ENCODE measurements at regions not wholly inside any gene's neighbourhood (a gene's known extent, or its start where the extent isn't known, plus 50 kb on each side); places are given as distances from the start of the nearest gene placed in this dataset.
"Not testable (repeated sequence)": the region's sequence is repeated elsewhere in the genome, so short reads cannot be mapped to it uniquely, and the experiment has no call there.

DNA sequence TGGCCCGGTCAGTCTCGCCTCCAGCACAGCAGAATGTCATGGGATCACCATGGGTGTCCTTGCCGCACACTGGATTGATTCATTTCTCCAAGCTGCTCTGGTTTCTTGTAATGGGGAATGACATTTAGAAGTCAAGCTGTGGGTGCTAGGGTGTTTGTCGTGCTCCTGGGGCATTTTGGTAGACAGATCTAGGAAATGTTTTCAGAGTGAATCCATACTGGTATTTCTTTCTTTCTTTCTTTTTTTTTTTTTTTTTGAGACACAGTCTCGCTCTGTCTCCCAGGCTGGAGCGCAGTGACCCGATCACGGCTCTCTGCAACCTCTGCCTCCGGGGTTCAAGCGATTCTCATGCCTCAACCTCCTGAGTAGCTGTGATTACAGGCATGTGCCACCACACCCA is 100.0 kb upstream of the PZP start:
- TF ChIP-seq, protein P1, sequence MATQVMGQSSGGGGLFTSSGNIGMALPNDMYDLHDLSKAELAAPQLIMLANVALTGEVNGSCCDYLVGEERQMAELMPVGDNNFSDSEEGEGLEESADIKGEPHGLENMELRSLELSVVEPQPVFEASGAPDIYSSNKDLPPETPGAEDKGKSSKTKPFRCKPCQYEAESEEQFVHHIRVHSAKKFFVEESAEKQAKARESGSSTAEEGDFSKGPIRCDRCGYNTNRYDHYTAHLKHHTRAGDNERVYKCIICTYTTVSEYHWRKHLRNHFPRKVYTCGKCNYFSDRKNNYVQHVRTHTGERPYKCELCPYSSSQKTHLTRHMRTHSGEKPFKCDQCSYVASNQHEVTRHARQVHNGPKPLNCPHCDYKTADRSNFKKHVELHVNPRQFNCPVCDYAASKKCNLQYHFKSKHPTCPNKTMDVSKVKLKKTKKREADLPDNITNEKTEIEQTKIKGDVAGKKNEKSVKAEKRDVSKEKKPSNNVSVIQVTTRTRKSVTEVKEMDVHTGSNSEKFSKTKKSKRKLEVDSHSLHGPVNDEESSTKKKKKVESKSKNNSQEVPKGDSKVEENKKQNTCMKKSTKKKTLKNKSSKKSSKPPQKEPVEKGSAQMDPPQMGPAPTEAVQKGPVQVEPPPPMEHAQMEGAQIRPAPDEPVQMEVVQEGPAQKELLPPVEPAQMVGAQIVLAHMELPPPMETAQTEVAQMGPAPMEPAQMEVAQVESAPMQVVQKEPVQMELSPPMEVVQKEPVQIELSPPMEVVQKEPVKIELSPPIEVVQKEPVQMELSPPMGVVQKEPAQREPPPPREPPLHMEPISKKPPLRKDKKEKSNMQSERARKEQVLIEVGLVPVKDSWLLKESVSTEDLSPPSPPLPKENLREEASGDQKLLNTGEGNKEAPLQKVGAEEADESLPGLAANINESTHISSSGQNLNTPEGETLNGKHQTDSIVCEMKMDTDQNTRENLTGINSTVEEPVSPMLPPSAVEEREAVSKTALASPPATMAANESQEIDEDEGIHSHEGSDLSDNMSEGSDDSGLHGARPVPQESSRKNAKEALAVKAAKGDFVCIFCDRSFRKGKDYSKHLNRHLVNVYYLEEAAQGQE (IDR thresholded peaks at IDR 0.05; ENCODE audit: insufficient replicate concordance, low read depth): not testable (repeated sequence)
- TF ChIP-seq, protein P2, sequence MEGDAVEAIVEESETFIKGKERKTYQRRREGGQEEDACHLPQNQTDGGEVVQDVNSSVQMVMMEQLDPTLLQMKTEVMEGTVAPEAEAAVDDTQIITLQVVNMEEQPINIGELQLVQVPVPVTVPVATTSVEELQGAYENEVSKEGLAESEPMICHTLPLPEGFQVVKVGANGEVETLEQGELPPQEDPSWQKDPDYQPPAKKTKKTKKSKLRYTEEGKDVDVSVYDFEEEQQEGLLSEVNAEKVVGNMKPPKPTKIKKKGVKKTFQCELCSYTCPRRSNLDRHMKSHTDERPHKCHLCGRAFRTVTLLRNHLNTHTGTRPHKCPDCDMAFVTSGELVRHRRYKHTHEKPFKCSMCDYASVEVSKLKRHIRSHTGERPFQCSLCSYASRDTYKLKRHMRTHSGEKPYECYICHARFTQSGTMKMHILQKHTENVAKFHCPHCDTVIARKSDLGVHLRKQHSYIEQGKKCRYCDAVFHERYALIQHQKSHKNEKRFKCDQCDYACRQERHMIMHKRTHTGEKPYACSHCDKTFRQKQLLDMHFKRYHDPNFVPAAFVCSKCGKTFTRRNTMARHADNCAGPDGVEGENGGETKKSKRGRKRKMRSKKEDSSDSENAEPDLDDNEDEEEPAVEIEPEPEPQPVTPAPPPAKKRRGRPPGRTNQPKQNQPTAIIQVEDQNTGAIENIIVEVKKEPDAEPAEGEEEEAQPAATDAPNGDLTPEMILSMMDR (IDR thresholded peaks at IDR 0.05; ENCODE audit: insufficient read depth, low read length): not testable (repeated sequence)
- not testable (repeated sequence) for TF ChIP-seq GABPA (IDR thresholded peaks at IDR 0.05; ENCODE audit: low read depth); POLR2AphosphoS5 (IDR thresholded peaks at IDR 0.05; ENCODE audit: low read depth); SPI1 (IDR thresholded peaks at IDR 0.05; ENCODE audit: borderline replicate concordance, low read depth)

Data from HL-60 (cell line).